Kidney (tissue), 13 donors: ENCODE measurements at regions not wholly inside any gene's neighbourhood (a gene's known extent, or its start where the extent isn't known, plus 50 kb on each side); places are given as distances from the start of the nearest gene placed in this dataset.
A peak's percentile ranks its signal among the peaks of the same experiment; 100 is the strongest.

ENCODE experiments used
- DNase-seq, 5 donors: peaks; one replicate each; pipeline ENCODE4 v3.0.0-alpha.2; 2013 to 2020
- FAIRE-seq: peaks from 2 replicates; lab custom pipeline; 2012; peaks lifted over from hg19 to GRCh38; lab: Jason Lieb, UNC
- H3K27ac ChIP-seq, 2 donors: one replicate each; pipeline ENCODE4 v1.7.0; 2013; ENCODE audit warnings: low read depth in 2 of 2, low read length in 2 of 2, inconsistent platforms in 1 of 2
- H3K27me3 ChIP-seq: one replicate; pipeline ENCODE4 v1.7.1; 2013; ENCODE audit warnings: low read length, inconsistent platforms; ENCODE audit not compliant: control insufficient read depth, insufficient read depth
- H3K36me3 ChIP-seq, 3 donors: one replicate each; pipeline versions ENCODE4 v1.7.0 to v1.7.1; 2013; ENCODE audit warnings: low read length in 3 of 3, control low read depth in 1 of 3, inconsistent platforms in 1 of 3; ENCODE audit not compliant: insufficient read depth in 3 of 3, control insufficient read depth in 2 of 3
- H3K4me1 ChIP-seq, 3 donors: one replicate each; pipeline versions ENCODE4 v1.7.0 to v1.7.1; 2013; ENCODE audit warnings: low read length in 3 of 3, inconsistent platforms in 1 of 3, low read depth in 1 of 3; ENCODE audit not compliant: control insufficient read depth in 2 of 3, insufficient read depth in 2 of 3
- H3K4me3 ChIP-seq, 3 donors: one replicate each; pipeline versions ENCODE4 v1.7.0 to v1.8.1; 2013; ENCODE audit warnings: low read length in 3 of 3, control low read depth in 1 of 3, inconsistent platforms in 1 of 3
- H3K9ac ChIP-seq, 3 donors: one replicate each; pipeline versions ENCODE4 v1.7.0 to v1.7.1; 2013; ENCODE audit warnings: low read length in 3 of 3, control low read depth in 1 of 3, inconsistent platforms in 1 of 3
- H3K9me3 ChIP-seq, 3 donors: one replicate each; pipeline versions ENCODE4 v1.7.0 to v1.7.1; 2013; ENCODE audit warnings: low read length in 3 of 3, control low read depth in 1 of 3, inconsistent platforms in 1 of 3; ENCODE audit not compliant: control insufficient read depth in 2 of 3, insufficient read depth in 1 of 3
- CTCF ChIP-seq: IDR thresholded peaks from 3 replicates; pipeline ENCODE4 v1.5.1; 2012; ENCODE audit warnings: mild to moderate bottlenecking, moderate library complexity, borderline replicate concordance; ENCODE audit not compliant: insufficient read depth; ENCODE audit errors: extremely low read depth
- intact Hi-C: fragments of 100-400 bp; cut with DNase I; formaldehyde crosslinking; loops from one replicate; pipeline ENCODE4 v1.11.1; 2022
- donor health status: control.
- donor health status: control.
- donor health status: control.
- donor health status: control.
- donor health status: control.
- donor health status: DM: yes; HTN: yes; CAD: no.
- donor health status: Normal renal cell carcinoma (clear cell type).

- Histone ChIP-seq H3K27me3 (no peaks in the 10 kb centered on the region), H3K4me1 (peaks cover 0 to 2% (median 0%) of the 10 kb centered on the region in 3 donors), H3K4me3 (no peak overlapping the region), H3K9me3 (no peaks in the 10 kb centered on the region), H3K27ac (no peak overlapping the region), H3K36me3 (no peaks in the 10 kb centered on the region), H3K9ac (no peak overlapping the region)
- no peak for TF ChIP-seq CTCF
- no peak for FAIRE-seq
- peak in 2 of 5 donors; percentile 44 to 56 for DNase-seq
- intact Hi-C loops = no loop called here
Observed at GRCh38 chr2:120886534-120887319, 151.1 kb downstream of the GLI2 start.

GRCh38 chr2:120887320-120887697, 151.6 kb downstream of the GLI2 start:
- intact Hi-C loops = no loop called here
- no peak for FAIRE-seq

GRCh38 chr2:120887741-120888231, 152.1 kb downstream of the GLI2 start:
- H3K27me3 ChIP-seq = no peaks in the 10 kb centered on the region
- H3K9ac ChIP-seq = no peak overlapping the region
- FAIRE-seq (no peak), DNase-seq (no peak)
- peaks cover 0 to 3% (median 0%) of the 10 kb centered on the region in 3 donors for H3K4me1 ChIP-seq
- H3K4me3 ChIP-seq = no peak overlapping the region
- H3K27ac ChIP-seq = no peak overlapping the region
- intact Hi-C loops = no loop called here
- no peak for TF ChIP-seq CTCF
- H3K9me3 ChIP-seq = no peaks in the 10 kb centered on the region
- H3K36me3 ChIP-seq = no peaks in the 10 kb centered on the region

More at GRCh38 chr2:120887320-120887697, 151.6 kb downstream of the GLI2 start:
- Histone ChIP-seq H3K36me3 (no peaks in the 10 kb centered on the region), H3K4me3 (no peak overlapping the region), H3K4me1 (no peaks in the 10 kb centered on the region), H3K9ac (no peak overlapping the region), H3K27ac (no peak overlapping the region), H3K9me3 (no peaks in the 10 kb centered on the region), H3K27me3 (no peaks in the 10 kb centered on the region)
- peak in 2 of 5 donors; percentile 54 to 57 for DNase-seq
- no peak for TF ChIP-seq CTCF
